ENCODE measurements at regions not wholly inside any gene's neighbourhood (a gene's known extent, or its start where the extent isn't known, plus 50 kb on each side); places are given as distances from the start of the nearest gene placed in this dataset.

- no peaks in the 10 kb centered on the region for H3K4me1 ChIP-seq (ENCODE audit: low read length)
- no peaks in the 10 kb centered on the region for H3K27me3 ChIP-seq (replicated peaks; ENCODE audit: insufficient read depth, low read length)
- no peaks in the 10 kb centered on the region for H3K9me2 ChIP-seq (replicated peaks; ENCODE audit: insufficient read depth, low read length)
- no peak for DNase-seq
- H3K36me3 ChIP-seq (replicated peaks; ENCODE audit: insufficient read depth, low read length) = no peaks in the 10 kb centered on the region
- no peaks in the 10 kb centered on the region for H4K20me1 ChIP-seq (ENCODE audit: insufficient read depth, low read length)
- no peak overlapping the region for H3K4me2 ChIP-seq (ENCODE audit: low read depth, low read length)
- no peaks in the 10 kb centered on the region for H3K9me3 ChIP-seq (replicated peaks; ENCODE audit: insufficient read depth, low read length)
- TF ChIP-seq EZH2 (optimal IDR thresholded peaks at IDR 0.05; ENCODE audit: low read depth, low read length) = no peak
- TF ChIP-seq EZH2phosphoT487 (IDR thresholded peaks at IDR 0.05; ENCODE audit: low read length) = no peak
- TF ChIP-seq, protein P1, sequence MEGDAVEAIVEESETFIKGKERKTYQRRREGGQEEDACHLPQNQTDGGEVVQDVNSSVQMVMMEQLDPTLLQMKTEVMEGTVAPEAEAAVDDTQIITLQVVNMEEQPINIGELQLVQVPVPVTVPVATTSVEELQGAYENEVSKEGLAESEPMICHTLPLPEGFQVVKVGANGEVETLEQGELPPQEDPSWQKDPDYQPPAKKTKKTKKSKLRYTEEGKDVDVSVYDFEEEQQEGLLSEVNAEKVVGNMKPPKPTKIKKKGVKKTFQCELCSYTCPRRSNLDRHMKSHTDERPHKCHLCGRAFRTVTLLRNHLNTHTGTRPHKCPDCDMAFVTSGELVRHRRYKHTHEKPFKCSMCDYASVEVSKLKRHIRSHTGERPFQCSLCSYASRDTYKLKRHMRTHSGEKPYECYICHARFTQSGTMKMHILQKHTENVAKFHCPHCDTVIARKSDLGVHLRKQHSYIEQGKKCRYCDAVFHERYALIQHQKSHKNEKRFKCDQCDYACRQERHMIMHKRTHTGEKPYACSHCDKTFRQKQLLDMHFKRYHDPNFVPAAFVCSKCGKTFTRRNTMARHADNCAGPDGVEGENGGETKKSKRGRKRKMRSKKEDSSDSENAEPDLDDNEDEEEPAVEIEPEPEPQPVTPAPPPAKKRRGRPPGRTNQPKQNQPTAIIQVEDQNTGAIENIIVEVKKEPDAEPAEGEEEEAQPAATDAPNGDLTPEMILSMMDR (IDR thresholded peaks at IDR 0.05; ENCODE audit: low read length) = no peak
- no peak overlapping the region for H3K4me3 ChIP-seq (ENCODE audit: low read length)
- H3K9ac ChIP-seq (ENCODE audit: low read length) = no peak overlapping the region
- H3K79me2 ChIP-seq (ENCODE audit: low read length) = no peaks in the 10 kb centered on the region
- no peak overlapping the region for H2AFZ ChIP-seq (ENCODE audit: low read length)
- no peaks in the 10 kb centered on the region for H3F3A ChIP-seq (ENCODE audit: insufficient read depth, low read length)
- H3K27ac ChIP-seq (ENCODE audit: low read length) = no peak overlapping the region
Measured at GRCh38 chr17:65433592-65433991, 127.9 kb downstream of the AXIN2 start.

GRCh38 chr17:65433157-65433556 lies 128.3 kb downstream of the AXIN2 start:
- no peak overlapping the region for H3K4me2 ChIP-seq (ENCODE audit: low read depth, low read length)
- no peaks in the 10 kb centered on the region for H3K36me3 ChIP-seq (replicated peaks; ENCODE audit: insufficient read depth, low read length)
- H3K4me3 ChIP-seq (ENCODE audit: low read length) = no peak overlapping the region
- no peaks in the 10 kb centered on the region for H3K9me2 ChIP-seq (replicated peaks; ENCODE audit: insufficient read depth, low read length)
- H3K27me3 ChIP-seq (replicated peaks; ENCODE audit: insufficient read depth, low read length) = no peaks in the 10 kb centered on the region
- DNase-seq = no peak
- no peak overlapping the region for H2AFZ ChIP-seq (ENCODE audit: low read length)
- no peak for TF ChIP-seq EZH2 (optimal IDR thresholded peaks at IDR 0.05; ENCODE audit: low read depth, low read length)
- no peaks in the 10 kb centered on the region for H3K4me1 ChIP-seq (ENCODE audit: low read length)
- H3K9me3 ChIP-seq (replicated peaks; ENCODE audit: insufficient read depth, low read length) = no peaks in the 10 kb centered on the region
- H3K79me2 ChIP-seq (ENCODE audit: low read length) = no peaks in the 10 kb centered on the region
- no peaks in the 10 kb centered on the region for H4K20me1 ChIP-seq (ENCODE audit: insufficient read depth, low read length)
- H3F3A ChIP-seq (ENCODE audit: insufficient read depth, low read length) = no peaks in the 10 kb centered on the region
- H3K27ac ChIP-seq (ENCODE audit: low read length) = no peak overlapping the region
- no peak overlapping the region for H3K9ac ChIP-seq (ENCODE audit: low read length)

DNA sequence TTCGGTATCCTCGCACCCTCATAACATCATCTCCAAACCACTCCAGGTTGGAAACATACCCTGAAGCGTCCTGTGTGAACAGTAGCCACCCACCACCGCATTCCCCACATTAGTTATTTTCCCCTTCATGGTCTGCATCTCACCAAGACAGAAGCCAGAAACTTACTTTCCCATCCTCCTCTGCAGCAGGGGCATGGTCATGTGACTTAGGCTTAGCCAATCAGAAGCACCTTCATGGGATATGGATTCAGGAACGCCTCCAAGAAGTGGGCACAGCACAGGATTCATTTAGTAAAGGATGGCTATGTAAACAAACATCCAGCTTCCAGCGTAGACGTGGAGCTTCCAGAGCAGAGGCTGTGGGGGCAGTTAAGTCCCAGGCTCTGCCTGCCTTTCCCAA lies 130.3 kb downstream of the AXIN2 start:
- Histone ChIP-seq H3K79me2 (ENCODE audit: low read length) (no peaks in the 10 kb centered on the region), H3K36me3 (replicated peaks; ENCODE audit: insufficient read depth, low read length) (no peaks in the 10 kb centered on the region), H2AFZ (ENCODE audit: low read length) (no peak overlapping the region), H3F3A (ENCODE audit: insufficient read depth, low read length) (no peaks in the 10 kb centered on the region), H4K20me1 (ENCODE audit: insufficient read depth, low read length) (no peaks in the 10 kb centered on the region), H3K27me3 (replicated peaks; ENCODE audit: insufficient read depth, low read length) (no peaks in the 10 kb centered on the region), H3K9ac (ENCODE audit: low read length) (no peak overlapping the region), H3K9me3 (replicated peaks; ENCODE audit: insufficient read depth, low read length) (no peaks in the 10 kb centered on the region), H3K4me1 (ENCODE audit: low read length) (no peaks in the 10 kb centered on the region), H3K4me2 (ENCODE audit: low read depth, low read length) (no peak overlapping the region), H3K4me3 (ENCODE audit: low read length) (no peak overlapping the region), H3K27ac (ENCODE audit: low read length) (no peak overlapping the region), H3K9me2 (replicated peaks; ENCODE audit: insufficient read depth, low read length) (no peaks in the 10 kb centered on the region)
- TF ChIP-seq EZH2phosphoT487 (IDR thresholded peaks at IDR 0.05; ENCODE audit: low read length) (no peak), EZH2 (optimal IDR thresholded peaks at IDR 0.05; ENCODE audit: low read depth, low read length) (no peak)
- TF ChIP-seq, protein P1 (IDR thresholded peaks at IDR 0.05; ENCODE audit: low read length) = no peak
- DNase-seq = no peak

DNA sequence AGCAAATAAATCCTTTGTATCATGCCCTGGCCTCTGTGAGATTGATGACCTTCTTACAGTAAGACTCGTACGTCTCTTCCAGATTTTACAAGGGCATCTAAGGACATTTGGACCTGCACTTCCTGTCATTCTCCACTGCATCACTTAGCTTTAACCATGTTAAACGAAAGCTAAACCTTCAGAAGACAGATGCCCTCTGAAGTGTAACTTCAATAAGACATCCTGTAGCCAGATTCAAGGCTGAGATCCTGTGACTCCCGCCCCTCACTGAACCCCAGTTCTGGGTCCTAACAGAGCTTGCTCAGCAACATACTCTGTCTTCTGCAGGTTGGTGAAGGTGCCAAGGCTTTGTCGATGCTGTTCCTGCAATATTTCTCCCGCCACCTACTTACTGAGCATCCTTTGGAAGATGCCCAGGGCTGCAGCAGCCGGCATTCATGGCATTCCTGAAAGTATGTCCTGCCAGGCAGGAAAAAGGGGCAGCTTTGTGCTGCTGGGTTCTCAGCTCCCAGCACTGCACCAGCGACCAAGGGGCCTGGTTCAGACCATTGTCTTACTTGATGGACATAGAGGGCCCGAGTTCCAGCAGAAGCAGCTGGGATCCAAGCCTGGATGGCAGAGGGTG lies 131.1 kb downstream of the AXIN2 start:
- Histone ChIP-seq H2AFZ (ENCODE audit: low read length) (no peak overlapping the region), H3K4me1 (ENCODE audit: low read length) (no peaks in the 10 kb centered on the region), H3K9me2 (replicated peaks; ENCODE audit: insufficient read depth, low read length) (no peaks in the 10 kb centered on the region), H3K4me3 (ENCODE audit: low read length) (no peak overlapping the region), H3K9ac (ENCODE audit: low read length) (no peak overlapping the region), H3K79me2 (ENCODE audit: low read length) (no peaks in the 10 kb centered on the region), H3K9me3 (replicated peaks; ENCODE audit: insufficient read depth, low read length) (no peaks in the 10 kb centered on the region), H3K36me3 (replicated peaks; ENCODE audit: insufficient read depth, low read length) (no peaks in the 10 kb centered on the region), H3F3A (ENCODE audit: insufficient read depth, low read length) (no peaks in the 10 kb centered on the region), H4K20me1 (ENCODE audit: insufficient read depth, low read length) (no peaks in the 10 kb centered on the region), H3K27ac (ENCODE audit: low read length) (no peak overlapping the region), H3K27me3 (replicated peaks; ENCODE audit: insufficient read depth, low read length) (no peaks in the 10 kb centered on the region), H3K4me2 (ENCODE audit: low read depth, low read length) (no peak overlapping the region)
- TF ChIP-seq EZH2 (optimal IDR thresholded peaks at IDR 0.05; ENCODE audit: low read depth, low read length) (no peak), EZH2phosphoT487 (IDR thresholded peaks at IDR 0.05; ENCODE audit: low read length) (no peak)
- TF ChIP-seq, protein P1 (IDR thresholded peaks at IDR 0.05; ENCODE audit: low read length) = no peak
- no peak for DNase-seq
